Esophagus squamous epithelium (tissue), 4 donors: ENCODE measurements at regions not wholly inside any gene's neighbourhood (a gene's known extent, or its start where the extent isn't known, plus 50 kb on each side); places are given as distances from the start of the nearest gene placed in this dataset.

Experiments used
- POLR2A ChIP-seq, 4 donors: fragments of 450-650 bp; IDR thresholded peaks; one replicate each; pipeline ENCODE4 v1.6.1; 2017; ENCODE audit warnings: antibody characterized with exemption in 4 of 4, mild to moderate bottlenecking in 4 of 4, moderate library complexity in 3 of 4
- TF ChIP-seq, protein P1 (sequence below), 6 experiments: fragments of 450-650 bp in 4 of 6; fragments of 200-600 bp in 2 of 6; sonication (generic) in 2 of 6; IDR thresholded peaks; one replicate each; pipeline ENCODE4 v1.5.1; 2016 to 2019; ENCODE audit warnings: antibody characterized with exemption in 6 of 6, mild to moderate bottlenecking in 4 of 6, moderate library complexity in 4 of 6

DNA sequence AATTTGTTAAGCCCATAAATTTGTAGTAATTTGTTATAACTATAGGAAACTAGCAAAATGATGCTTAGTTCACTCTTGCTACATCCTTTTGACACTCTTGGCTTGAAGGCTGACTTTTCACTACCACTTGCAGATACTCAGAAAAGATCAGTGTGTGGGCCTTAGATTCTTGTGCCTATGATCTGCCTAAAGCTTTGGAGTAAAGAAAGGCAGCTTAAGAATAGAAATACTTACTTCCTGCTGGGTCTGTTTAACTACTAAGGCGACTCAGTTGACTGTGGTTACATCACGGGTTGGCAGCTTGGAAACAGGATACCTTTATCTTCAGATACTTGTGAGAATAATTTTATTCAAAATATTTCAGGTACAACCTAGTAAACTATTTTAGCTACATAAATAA lies 201.4 kb upstream of the FMR1 start:
- TF ChIP-seq, protein P1, sequence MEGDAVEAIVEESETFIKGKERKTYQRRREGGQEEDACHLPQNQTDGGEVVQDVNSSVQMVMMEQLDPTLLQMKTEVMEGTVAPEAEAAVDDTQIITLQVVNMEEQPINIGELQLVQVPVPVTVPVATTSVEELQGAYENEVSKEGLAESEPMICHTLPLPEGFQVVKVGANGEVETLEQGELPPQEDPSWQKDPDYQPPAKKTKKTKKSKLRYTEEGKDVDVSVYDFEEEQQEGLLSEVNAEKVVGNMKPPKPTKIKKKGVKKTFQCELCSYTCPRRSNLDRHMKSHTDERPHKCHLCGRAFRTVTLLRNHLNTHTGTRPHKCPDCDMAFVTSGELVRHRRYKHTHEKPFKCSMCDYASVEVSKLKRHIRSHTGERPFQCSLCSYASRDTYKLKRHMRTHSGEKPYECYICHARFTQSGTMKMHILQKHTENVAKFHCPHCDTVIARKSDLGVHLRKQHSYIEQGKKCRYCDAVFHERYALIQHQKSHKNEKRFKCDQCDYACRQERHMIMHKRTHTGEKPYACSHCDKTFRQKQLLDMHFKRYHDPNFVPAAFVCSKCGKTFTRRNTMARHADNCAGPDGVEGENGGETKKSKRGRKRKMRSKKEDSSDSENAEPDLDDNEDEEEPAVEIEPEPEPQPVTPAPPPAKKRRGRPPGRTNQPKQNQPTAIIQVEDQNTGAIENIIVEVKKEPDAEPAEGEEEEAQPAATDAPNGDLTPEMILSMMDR (IDR thresholded peaks at IDR 0.05): no peak
- TF ChIP-seq POLR2A (IDR thresholded peaks at IDR 0.05): no peak
